ENCODE measurements at regions not wholly inside any gene's neighbourhood (a gene's known extent, or its start where the extent isn't known, plus 50 kb on each side); places are given as distances from the start of the nearest gene placed in this dataset.
"Not testable (repeated sequence)": the region's sequence is repeated elsewhere in the genome, so short reads cannot be mapped to it uniquely, and the experiment has no call there.

DNA sequence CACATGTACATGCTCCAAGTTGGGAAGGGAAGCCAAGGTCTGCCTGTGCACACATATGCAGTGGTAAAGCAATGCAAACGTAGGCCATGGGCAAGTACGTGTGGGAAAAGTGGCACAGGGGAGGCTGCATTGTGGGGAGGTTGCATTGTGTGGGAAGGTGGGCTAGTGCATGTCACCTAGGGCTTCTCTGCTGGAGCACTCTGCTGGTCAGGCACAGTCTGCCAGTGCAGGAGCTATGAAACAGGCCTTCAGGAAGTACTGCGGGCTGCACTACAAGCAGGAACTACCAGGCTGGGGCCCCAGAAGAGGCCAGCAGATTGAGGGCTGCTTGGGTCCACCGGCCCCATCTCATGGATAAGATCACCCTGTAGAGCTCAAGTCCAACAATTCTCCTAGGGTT is 1694.6 kb upstream of the CDH6 start:
- no peak overlapping the region for H3K27ac ChIP-seq
- no peak for TF ChIP-seq ZFX (IDR thresholded peaks at IDR 0.05; ENCODE audit: borderline replicate concordance)
- TF ChIP-seq, protein P1, sequence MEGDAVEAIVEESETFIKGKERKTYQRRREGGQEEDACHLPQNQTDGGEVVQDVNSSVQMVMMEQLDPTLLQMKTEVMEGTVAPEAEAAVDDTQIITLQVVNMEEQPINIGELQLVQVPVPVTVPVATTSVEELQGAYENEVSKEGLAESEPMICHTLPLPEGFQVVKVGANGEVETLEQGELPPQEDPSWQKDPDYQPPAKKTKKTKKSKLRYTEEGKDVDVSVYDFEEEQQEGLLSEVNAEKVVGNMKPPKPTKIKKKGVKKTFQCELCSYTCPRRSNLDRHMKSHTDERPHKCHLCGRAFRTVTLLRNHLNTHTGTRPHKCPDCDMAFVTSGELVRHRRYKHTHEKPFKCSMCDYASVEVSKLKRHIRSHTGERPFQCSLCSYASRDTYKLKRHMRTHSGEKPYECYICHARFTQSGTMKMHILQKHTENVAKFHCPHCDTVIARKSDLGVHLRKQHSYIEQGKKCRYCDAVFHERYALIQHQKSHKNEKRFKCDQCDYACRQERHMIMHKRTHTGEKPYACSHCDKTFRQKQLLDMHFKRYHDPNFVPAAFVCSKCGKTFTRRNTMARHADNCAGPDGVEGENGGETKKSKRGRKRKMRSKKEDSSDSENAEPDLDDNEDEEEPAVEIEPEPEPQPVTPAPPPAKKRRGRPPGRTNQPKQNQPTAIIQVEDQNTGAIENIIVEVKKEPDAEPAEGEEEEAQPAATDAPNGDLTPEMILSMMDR (IDR thresholded peaks at IDR 0.05), result no peak

DNA sequence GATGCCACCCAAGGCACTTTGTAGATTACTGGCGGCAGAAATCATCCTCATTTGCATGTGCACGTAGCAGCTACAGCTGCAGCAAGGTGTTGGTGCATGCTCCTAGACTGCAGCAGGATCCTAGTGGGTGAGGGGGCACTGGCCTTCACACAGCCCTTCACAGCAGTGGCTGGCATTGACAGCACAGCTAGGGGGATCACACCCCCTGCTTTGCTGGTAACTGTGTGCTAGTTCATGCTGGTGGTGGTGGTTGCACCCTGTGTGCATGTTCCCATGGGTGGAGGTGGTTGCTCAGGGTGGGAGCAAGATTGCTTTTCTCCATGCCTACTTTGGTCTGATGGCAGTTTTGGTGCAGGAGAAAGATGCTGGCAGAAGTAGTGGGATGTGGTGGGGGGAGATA is 1695.1 kb upstream of the CDH6 start:
- TF ChIP-seq, protein P1 (IDR thresholded peaks at IDR 0.05), result no peak
- no peak for TF ChIP-seq ZFX (IDR thresholded peaks at IDR 0.05; ENCODE audit: borderline replicate concordance)
- H3K27ac ChIP-seq, result no peak overlapping the region

DNA sequence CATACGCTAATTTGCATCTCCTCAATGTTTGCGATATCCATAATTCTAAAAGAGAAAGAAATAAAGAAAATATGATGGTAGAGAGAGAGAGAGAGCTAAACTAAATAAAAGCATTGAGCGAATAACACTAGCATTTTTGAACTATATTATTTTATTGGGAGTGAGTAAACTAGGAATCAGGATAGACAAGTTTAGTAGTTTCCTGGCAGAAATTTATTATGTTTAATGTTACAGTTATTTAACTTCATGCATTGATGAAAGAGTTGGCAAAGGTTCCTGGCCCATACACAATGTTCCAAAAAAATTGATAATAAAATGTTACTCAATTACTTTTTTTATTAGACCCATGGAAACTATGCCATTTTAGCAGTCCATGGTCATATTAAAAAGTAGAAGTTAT is 1708.2 kb upstream of the CDH6 start:
- peak overlapping the region; percentile 35 for H3K27ac ChIP-seq
- no peak for TF ChIP-seq ZFX (IDR thresholded peaks at IDR 0.05; ENCODE audit: borderline replicate concordance)
- TF ChIP-seq, protein P1 (IDR thresholded peaks at IDR 0.05), result no peak

DNA sequence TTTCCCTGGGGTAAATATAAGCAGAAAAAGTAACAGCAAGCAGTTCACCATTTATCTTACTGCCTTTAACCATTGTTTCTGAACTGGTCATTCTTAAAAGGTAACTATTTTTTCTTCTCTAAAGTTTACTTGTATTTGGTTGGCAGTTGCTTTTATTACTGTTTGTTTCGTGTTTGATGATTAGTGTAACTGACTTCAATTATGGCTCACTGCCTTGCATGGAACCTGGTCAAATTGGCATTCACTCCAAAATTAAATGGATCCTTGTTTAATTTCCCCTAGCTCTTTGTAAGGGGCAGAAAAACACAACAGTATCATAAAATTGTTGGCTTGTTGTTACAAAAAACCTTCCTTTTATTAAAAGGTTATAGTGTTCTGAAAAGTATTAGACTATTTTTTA is 1723.9 kb upstream of the CDH6 start:
- no peak for TF ChIP-seq ZFX (IDR thresholded peaks at IDR 0.05; ENCODE audit: borderline replicate concordance)
- TF ChIP-seq, protein P1 (IDR thresholded peaks at IDR 0.05), result no peak
- peak overlapping the region; percentile 77 for H3K27ac ChIP-seq

DNA sequence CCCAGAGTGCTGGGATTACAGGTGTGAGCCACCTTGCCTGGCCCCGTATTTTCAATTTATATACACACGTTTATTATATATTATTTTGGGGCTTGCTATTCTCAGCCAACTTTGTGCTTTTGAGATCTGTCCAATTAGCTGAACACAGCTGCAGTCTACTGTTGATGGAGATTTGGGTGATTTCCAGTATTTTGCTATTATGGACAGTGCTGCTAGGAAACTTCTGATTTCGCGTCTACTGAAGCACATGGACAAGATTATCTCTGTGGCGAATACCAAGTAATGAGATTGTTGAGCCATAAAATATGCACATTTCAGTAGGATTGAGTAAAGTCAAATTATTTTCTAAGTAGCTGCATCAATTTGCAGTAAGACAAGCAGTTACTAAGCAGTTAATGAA is 1731.2 kb upstream of the CDH6 start:
- no peak overlapping the region for H3K27ac ChIP-seq
- TF ChIP-seq, protein P1 (IDR thresholded peaks at IDR 0.05), result no peak
- TF ChIP-seq ZFX (IDR thresholded peaks at IDR 0.05; ENCODE audit: borderline replicate concordance), result no peak

DNA sequence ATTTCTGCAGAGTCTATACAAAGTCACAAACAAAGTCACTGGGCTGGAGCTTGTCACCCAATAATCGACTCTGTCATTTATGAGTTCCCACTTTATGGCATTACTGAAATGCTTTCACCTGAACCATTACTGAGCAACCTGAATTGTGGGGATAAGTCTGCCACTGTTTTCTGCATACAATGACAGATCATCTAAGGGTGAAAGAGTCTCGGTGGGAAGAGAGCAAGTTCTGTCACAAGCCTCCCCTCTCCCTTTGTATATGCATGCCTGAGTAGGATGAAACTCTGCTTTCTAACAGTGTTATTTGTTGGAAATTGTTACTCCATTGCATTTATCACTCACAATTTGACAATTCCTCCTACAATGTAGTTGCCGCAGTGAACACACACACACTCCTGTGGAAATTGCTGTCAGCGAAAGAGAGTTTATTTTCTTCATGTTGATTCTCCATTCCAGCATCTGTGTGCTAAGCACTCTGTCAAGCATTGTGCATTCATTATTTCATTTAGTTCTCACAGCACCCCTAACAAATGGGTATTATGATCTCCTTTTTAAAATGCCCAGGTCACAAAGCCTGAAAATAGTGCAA is 1732.4 kb upstream of the CDH6 start:
- H3K27ac ChIP-seq, result no peak overlapping the region

DNA sequence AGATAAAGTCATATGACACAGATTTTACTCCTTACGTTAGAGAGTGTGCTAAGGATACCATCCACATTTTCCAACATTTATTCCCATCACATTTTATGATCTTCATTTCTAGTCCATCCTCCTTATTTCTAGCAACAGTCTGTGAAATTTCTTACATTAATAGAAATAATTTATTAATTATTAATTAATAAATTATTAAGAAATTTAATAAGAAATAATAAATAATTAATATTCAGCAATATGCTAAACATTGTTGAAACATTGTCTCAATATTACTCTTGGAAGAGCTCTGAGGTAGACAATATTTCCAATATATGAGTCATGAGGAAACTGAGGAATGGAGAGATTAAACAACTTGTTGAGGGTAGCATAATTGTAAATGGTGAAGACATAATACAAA is 1742.5 kb upstream of the CDH6 start:
- not testable (repeated sequence) for H3K27ac ChIP-seq

More for the DNA sequence above, 1732.4 kb upstream of the CDH6 start:
- TF ChIP-seq, protein P1 (IDR thresholded peaks at IDR 0.05), result no peak
- no peak for TF ChIP-seq ZFX (IDR thresholded peaks at IDR 0.05; ENCODE audit: borderline replicate concordance)

DNA sequence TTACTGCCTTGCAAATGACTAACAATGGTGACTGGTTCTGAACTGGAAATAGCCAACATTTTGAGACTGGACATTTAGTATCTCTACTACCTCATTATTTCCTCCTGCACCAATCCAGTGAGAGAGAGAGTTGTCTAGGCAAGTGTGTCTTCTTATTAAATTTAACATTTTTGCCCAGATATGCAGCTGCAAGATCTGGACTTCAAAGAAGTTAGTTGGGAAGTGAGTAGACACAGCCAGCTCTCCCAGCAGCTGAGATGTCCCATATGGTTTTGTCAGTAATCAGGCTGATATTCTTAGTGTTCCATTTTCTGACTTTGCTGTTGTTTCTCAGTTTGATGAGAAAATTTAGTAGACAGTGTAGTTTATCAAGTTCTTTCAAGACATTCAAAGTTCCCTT is 1778.8 kb upstream of the CDH6 start:
- H3K27ac ChIP-seq, result peak overlapping the region; percentile 37
- TF ChIP-seq, protein P1 (IDR thresholded peaks at IDR 0.05), result no peak
- no peak for TF ChIP-seq ZFX (IDR thresholded peaks at IDR 0.05; ENCODE audit: borderline replicate concordance)
